HG03342 (cell line): ENCODE measurements at regions not wholly inside any gene's neighbourhood (a gene's known extent, or its start where the extent isn't known, plus 50 kb on each side); places are given as distances from the start of the nearest gene placed in this dataset.
A peak's percentile ranks its signal among the peaks of the same experiment; 100 is the strongest.

ENCODE experiments used
- ATAC-seq: cut with Tn5 transposase; IDR thresholded peaks from one replicate; pipeline ENCODE4 v1.9.1; 2021; ENCODE audit warnings: mild to moderate bottlenecking, moderate library complexity; ENCODE audit not compliant: unreplicated experiment

DNA sequence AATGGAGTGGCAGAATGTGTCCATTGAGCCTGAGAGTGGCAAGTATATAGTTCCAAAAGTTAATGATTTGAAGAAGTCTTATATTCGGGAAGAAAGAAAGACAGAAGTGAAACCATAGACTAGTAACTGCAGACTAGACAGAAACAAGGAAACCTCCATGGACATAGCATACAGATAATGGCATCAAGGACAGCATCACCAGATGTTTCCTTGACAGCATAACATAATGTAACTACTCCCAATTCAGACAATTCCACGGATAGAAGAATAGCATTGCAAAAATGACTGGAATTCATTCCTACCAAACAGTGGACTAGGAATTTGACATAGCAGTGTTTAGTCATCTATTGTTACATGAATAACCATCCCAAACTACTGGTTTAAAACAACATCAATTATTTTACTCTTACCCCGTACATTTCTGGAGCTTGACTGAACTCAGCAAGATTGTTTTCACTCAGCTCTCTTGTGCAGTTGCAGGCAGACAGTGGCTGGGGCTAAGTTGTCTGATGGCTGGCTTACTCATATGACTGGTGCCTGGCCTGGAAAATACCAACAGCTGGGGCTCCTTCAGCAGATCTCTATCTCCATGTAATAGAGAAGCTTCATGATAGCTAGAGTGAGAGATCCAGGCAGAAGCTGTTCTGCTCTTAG lies 109.7 kb upstream of the GADL1 start:
- ATAC-seq, result peak; percentile 62

DNA sequence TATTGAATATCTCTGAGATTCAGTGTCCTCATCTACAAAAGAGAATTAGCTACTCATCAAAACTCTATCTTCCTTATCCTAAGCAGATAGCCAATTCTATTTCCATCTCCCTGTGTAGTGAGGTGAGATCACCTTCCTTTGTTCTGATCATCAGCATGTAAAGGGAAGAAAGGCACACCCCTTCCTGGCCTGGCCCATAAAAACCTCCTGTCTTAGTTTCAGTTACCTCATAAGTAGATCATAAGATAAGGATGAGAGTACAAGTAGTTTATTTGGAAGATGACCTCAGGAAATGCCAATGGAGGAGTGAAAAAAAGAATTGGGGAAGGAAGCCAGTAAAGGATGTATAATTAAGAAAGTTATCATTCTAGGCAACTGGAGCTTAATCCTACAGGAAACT lies 114.5 kb upstream of the GADL1 start:
- no peak for ATAC-seq

DNA sequence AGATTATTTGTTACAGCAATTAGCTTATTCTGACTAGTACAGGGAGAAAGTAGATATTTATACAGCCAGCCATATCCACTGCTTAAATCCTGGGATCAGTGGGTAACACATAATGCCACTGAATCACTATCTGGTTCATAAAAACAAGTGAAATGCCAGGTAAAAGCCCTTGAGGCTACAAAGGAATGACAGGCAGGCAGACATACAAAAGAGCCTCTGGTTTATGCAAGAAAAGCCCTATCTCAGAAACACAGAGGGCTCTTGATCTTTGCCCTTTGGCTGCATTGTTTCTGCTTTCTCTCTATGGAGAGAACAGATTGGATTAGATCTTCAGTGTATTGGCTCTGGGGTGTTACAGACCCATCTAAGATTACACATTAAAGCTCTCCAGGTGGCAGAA lies 115.4 kb upstream of the GADL1 start:
- no peak for ATAC-seq

DNA sequence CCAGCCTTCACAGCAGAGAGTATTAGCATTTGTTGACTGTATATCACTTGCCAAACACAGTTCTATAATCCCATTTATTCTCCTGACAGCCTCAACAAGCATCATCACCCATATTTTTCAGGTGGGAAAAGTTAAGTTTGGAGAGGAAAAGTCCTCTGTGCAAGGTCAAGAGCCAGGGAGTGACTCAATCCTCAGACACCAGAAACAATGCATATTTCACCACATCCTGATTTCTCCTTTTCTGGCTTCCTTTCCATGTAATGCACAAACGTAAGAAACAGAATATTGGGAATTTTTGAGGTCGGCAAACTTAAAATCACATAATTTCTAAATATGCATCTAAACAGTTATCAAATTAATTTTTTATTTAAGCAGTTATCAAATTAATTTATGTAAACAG lies 116.0 kb upstream of the GADL1 start:
- no peak for ATAC-seq

DNA sequence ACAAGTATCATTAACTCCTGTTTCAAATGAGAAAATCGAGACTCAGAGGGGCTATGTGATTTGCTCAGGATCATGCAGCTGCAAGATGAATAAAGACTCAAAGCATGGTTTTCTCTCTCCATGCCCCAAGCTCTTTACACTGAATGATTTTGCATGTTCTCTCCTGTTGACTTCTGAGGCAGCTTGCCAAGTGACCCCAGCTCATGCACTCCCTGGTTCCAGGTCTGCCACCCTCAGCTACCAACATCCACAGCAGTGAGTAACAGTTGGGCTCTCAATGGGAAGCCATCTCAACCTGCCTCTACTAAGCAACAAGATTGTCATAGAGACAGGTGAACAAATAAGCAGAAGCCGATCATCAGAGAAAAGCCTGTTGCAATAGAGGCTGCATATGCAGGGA lies 116.9 kb upstream of the GADL1 start:
- no peak for ATAC-seq

DNA sequence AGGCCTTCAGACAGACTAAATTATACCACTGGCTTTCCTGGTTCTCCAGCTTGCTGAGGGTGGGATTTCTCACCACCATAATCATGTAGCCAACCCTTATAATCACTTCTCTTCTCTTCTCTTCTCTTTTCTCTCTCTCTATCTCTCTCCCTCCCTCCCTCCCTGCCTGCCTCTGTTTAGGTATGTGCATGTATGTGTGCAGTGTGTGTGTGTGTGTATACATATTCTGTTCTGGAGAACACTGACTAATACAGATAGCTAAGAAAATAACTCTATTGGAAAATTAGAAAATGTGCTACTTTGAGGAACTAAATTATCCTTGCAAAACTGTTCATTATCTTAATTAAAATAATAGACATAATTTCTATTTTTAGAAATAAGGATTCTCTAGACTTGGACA lies 118.6 kb upstream of the GADL1 start:
- ATAC-seq, result no peak

DNA sequence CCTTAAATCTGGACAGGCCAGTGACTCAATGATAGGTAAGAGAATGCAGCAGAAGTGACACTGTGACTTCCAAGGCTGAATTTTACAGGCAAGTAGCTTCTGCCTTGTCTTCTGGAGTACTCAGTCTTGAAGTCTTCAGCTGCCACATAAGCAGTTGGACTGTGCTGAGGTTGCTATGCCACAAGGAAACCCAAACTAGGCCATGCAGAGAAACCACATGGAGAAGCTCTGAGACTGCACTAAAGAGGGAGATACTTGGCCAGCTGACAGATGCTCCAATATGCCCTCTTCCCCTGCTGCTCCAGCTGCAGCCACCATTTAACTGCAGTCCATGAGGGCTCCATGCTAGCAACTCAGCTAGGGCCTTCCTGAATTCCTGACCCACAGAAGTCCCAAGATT lies 119.4 kb upstream of the GADL1 start:
- ATAC-seq, result no peak

DNA sequence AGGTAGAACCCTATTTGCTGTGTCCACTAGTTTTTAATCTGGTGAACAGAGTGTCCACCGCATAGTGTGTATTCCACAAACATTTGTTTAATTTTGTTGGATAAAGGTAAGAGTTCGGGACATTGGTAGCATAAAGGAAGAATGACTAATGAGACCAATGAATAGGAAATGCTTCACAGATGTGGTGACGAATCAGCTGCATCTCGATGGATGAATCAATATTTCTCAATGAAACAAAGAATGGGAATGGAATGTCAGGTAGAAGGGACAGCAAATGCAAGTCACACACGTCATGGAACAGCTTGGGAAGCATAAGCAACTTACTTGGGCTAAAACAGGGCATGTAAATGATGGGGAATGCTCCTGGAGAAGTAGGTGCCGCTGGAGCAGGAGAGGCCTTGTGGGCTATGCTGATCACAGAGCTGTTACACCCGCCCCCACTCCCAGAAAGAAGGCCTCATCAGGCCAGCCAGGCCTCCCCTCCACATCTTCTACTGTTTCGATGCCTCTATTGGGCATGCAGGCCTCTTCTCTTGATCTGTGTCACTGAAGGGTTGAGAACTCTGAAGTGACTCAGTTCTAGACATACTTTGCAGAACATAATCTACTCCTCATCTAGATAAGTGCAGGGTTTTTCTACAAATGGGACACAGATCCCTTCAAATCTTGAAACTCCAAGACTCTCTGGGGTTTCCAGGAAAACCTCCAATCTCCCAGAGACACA lies 120.0 kb upstream of the GADL1 start:
- ATAC-seq, result no peak

DNA sequence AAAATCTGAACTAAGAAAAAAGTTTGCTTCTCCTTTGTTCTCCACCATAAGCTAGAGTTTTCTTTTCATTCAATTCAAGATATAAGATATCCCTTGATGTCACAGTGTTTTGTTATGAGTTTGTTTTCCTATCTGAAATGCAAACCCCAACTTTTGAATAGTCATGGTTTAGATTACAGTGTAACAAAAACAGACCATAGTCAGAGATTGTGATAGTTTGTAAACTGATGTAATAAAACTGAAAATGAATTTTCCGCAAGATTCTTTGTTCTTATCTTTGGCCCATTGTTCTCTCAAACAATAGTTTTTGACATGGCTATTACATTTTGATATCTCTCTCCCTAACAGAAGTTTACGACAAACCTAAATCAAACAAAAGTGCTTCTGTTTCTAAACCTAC lies 121.7 kb upstream of the GADL1 start:
- no peak for ATAC-seq

DNA sequence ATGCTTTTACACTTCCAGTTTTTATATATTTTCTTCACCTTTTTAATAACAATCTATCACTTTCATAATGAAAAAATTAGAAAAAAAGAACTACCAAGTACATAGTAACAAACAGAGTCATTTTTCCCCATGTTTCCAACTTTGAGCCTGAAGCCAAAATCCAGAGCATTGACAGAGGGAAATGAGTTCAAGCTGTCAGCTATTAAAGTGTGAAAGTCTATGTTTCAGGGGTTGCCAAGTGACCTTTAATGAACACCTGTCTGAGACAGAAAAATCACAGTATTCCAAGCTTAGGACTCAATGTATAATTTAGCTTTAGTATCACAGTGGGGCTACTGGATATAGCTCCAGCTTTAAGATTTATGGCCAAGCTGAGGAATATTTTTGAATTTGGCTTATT lies 128.3 kb upstream of the GADL1 start:
- no peak for ATAC-seq

DNA sequence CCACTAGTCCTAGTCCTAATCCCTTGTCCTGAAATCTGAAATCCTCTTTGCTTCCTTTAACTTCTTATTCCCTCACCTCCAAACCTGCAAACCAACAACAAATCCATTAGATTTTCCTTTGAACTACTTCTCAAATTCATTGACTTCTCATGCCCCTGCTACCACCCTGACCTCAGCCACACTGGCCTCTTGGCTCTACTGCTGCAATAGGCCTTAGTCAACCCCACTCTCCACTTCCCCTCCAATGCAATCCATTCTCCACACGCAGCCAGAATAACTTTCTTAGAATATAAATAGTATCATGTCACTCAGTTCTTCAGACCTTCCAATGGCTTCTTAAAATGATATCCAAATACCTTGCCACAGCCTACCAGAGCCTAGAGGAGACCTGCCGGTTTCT lies 131.1 kb upstream of the GADL1 start:
- no peak for ATAC-seq

DNA sequence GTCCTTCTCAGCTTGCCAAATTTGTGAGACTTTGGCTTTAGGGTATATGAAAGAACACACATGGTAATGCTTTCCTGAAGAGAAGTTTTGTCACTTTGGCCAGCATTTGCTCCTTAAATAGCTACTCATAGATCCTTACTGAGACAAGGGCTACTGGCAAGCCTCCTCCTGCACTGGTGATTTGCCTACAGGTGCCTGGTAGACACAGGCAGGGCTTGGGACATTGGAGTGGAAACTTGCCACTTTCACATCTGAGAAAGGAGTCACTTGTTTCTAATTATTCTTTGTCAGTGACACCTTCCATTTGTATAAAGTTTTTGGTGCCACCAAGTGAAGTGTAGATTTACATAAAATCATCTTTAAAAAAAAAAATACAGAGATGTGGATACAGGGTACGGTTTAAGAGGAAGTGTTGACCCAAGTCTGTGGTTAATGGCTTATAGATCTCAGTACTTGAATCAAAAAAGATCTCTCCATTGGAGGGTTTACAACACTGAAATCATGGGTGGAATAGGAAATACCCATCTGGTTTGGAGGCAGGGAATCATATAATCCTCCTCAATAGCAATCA lies 132.8 kb upstream of the GADL1 start:
- no peak for ATAC-seq

DNA sequence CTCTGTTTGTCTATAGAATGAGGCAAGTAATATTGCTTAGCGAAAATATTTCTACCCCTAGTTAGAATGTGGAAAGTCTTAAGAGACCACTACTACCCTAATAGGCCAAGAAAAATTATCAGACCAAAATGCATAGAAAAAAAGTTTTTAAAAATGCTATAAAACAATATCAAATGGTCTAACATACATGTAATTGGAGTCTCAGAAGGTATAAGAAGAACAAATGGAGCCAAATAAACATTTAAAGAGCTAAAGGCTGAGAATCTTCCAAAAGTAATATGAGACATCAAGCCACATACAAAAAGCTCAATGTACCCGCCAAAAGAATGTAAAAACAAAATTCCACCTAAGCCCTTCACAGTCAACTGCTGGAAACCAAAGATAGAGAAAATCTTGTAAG lies 133.5 kb upstream of the GADL1 start:
- no peak for ATAC-seq

DNA sequence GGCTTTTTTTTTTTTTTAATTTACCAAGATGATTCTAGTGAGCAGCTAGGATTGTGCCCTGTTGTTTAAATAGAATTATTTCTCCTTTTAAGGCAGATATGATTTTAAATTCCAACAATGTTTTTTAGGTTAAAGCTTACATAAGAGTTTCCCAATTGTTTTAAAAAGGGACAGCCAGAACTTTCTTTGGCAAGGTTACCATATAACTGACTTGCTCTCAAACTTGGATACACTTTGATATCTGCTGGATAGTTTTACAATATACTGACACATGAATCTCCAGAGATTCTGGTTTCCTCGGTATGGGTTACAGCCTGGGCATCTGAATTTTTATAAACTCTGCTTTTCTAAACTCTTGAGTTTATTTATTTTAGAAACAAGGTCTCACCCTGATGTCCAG lies 134.3 kb upstream of the GADL1 start:
- no peak for ATAC-seq

DNA sequence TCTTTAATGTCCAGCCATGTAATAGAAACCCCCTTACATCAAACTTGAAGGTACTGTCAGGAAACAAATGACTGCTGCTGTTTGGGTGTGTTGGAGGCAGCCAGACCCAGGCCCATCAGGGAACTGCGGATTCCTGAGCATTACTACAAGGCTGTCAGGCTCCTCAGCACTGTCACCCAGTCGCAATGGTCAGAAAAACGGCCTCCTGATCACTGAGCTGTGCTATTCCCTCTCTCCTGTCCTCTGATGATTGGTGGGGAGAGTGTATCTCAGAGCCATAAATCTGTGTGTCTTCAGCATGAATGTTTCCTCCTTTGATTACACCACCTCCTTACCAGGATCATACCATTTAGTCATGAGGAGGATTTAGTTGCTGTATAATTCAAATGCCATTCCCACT lies 135.2 kb upstream of the GADL1 start:
- no peak for ATAC-seq

DNA sequence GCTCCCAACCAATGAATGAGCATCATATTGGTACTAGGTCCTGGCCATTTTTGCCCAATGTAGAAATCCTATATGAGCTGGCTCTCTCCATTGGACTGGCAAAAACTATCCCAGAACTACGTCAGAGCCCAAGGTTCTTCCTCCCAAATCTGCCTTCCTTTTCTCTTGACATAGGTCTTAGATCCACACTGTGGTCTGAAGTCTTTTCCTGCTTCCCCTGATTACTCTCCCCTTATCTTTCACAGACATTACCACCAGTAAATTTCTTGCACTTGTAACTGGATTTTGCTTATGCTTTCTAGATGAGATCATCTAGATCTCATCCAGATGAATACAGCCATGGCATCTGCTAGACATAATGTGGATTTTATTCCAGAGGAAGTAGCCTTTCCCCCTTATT lies 141.2 kb upstream of the GADL1 start:
- ATAC-seq, result no peak

DNA sequence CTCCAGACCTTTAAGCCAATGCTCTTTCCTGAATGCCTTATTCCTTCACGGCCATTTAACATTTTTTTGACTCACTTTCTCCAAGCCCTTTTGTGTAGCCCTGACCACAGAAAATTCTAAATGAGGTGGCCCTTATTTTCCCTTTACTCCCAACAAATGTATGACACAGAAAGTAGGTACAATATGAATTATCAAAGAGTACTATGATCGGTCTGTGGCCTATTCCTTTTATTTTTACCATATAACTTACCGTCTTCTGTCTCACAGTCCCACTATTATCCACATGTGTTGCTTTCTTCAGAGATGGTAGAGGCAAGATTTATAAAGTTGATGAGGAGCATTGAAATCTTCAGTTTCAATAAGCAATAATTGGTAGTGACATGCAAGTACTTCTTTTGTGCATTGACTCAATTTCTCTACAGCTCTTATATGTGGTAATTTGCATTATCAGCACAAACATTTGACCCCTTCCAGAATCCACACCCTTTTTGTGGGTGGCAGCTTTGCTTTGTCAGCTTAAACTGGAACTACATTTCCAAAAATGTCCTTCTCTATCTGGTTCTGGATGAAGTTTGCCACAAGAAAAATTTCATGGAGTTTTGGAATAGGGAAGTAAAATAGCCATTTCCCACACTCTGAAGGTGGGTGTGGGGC lies 143.8 kb upstream of the GADL1 start:
- no peak for ATAC-seq

DNA sequence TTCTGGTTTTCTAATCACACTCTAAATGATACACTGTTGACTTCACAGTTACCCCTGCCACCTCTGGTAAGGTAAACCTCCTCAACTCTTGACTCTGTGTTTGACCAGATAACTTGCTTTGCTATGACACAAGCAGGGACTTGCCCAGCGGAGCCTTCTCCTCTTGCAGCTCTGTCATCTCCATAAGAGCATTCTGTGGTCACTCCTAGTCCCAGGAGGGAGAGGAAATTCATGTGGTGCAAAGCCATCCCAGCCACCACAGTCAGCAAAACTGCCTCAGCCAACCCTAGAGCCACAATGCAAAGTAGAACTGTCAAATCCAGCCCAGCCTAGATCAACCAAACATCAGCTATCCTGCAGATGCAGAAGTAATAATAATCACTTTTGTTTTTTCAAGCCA lies 144.7 kb upstream of the GADL1 start:
- ATAC-seq, result no peak

DNA sequence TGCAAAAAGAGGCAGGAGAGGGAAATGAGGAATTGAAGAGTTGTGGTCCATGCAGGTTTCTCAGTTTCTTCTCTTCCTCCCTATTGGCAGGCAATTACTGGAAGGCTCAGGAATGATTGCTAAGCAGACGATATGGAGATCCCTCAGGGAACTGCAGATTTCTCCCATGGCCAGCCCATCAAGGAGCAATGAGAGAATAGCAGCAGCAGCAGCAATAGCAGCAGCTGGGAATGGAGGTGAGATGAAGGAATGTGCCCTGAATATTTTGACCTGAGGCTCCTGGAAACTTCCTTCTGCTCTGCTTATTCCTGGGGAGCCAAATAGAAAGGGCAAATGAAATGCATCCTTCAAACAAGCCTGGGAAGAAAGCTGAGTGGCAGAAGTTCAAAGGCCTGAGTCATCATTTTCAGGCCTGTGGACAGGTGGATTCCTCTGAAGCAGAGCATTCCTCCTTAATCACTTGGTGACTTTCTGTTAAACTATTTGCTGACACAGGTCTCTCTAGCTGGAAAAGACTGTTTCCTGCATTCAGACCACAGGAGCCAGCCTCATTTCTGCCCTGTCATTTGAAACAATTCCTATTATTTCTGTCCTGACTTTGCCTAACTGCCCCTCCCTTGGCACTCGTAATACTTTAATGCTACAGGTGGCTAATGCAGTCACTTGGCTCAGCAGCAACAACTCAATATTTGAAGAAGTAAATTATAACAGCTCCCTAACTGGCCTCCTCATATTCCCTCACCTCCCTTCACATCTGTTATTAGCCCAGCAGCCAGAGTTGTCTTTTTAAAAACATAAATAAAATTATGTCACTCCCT lies 146.9 kb upstream of the GADL1 start:
- ATAC-seq, result no peak

DNA sequence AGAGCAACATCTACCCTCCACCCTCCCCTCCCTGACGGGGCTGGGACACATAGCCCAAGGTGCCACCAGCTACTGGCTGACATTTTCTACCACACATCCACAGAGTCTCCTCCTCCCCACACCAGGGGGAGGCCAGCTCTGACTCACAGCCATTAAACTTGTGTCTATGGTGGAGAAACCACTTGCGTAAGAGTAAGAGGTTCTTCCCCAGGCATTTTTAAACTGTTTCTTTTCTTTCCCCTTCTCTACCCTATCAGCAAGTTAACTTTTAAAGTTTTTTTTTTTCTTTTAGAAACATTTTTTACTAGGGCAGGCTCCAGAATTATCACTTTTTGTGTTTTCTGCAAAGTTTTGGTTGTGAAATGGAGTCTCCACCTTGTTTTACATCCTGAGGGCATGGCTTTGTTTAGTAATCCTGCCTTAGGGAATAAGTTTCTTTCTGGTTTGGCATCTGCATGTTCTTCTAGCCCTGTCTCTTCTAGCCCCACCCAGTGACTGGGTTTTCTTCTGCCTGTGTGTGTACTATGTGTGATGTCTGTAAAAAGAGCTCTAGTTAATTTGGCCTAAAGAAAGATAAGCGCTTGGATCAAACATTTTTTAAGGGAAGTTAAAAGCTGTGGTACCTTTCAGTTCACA lies 148.8 kb upstream of the GADL1 start:
- ATAC-seq, result no peak

DNA sequence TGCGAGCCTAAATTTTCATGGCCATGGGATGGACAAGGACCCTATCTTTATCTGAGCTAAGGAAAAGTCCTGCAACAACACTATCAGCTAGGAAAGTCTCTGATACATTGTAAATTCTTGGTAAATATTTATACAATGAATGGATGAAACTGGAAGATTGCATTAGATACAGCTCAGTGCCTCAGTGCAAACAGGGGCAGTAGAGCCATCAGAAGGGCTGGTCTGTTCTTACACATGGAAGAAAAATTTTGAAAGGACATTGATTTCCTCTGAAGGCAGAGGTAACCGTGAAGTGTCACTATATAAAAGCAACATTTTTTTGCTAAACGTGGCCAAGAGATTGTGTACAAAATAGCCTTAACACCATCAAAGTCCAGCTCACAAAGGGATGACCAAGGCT lies 153.2 kb upstream of the GADL1 start:
- no peak for ATAC-seq
